ENCODE measurements at regions not wholly inside any gene's neighbourhood (a gene's known extent, or its start where the extent isn't known, plus 50 kb on each side); places are given as distances from the start of the nearest gene placed in this dataset.
"Not testable (repeated sequence)": the region's sequence is repeated elsewhere in the genome, so short reads cannot be mapped to it uniquely, and the experiment has no call there.

DNA sequence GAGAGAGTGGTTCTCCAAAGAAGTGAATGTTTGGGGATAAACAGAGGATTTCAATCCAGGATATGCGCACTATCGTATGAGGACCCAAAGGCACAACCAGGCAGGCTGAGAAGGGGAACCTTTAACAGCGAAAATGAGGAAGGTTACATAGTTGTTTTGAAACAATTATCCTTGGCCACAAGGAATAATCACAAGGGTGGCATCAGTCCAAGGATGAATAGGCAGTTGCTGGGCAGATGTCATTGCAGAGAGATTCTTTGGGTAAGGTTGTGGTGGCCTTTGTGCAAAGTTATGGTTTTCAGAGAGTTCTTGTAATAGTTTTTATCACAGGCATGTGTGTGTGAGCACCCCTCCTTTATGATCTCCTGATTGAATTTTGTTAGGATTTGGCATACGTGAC, 58.9 kb upstream of the NBPF20 start:
- DNase-seq (ENCODE audit: low read depth, low spot score); FAIRE-seq; H3K4me2 ChIP-seq (ENCODE audit: control insufficient read depth, extremely low read depth, insufficient read depth, low read depth, low read length); H3K9ac ChIP-seq (ENCODE audit: control insufficient read depth, extremely low read depth, insufficient read depth, low read length); H3K27ac ChIP-seq (ENCODE audit: control insufficient read depth, insufficient read depth, low read length); H3K79me2 ChIP-seq (ENCODE audit: control insufficient read depth, insufficient read depth, low read length); H3K36me3 ChIP-seq (ENCODE audit: control insufficient read depth in 2 of 2, extremely low read depth in 1 of 2, insufficient read depth in 2 of 2, low read length in 2 of 2); H4K20me1 ChIP-seq (ENCODE audit: control insufficient read depth, extremely low read depth, insufficient read depth, low read length); H3K4me1 ChIP-seq (ENCODE audit: control insufficient read depth, extremely low read depth, insufficient read depth, low read length); H3K4me3 ChIP-seq (ENCODE audit: control insufficient read depth in 2 of 3, extremely low read depth in 1 of 3, insufficient read depth in 2 of 3, low read depth in 1 of 3, low read length in 3 of 3); dilution Hi-C loops (cut with MboI; ENCODE audit: extremely low pct_ligation_motif_present, low sequenced_read_pairs); H2AFZ ChIP-seq (ENCODE audit: control insufficient read depth, low read length); H3K9me3 ChIP-seq (ENCODE audit: control insufficient read depth, low read depth, low read length); H3K9me1 ChIP-seq (ENCODE audit: control insufficient read depth, extremely low read depth, insufficient read depth, low read length); H3K27me3 ChIP-seq (ENCODE audit: control insufficient read depth, extremely low read depth, insufficient read depth, low read length): not testable (repeated sequence)

- H3K36me3 ChIP-seq (ENCODE audit: control insufficient read depth in 2 of 2, extremely low read depth in 1 of 2, insufficient read depth in 2 of 2, low read length in 2 of 2); H3K9ac ChIP-seq (ENCODE audit: control insufficient read depth, extremely low read depth, insufficient read depth, low read length); dilution Hi-C loops (cut with MboI; ENCODE audit: extremely low pct_ligation_motif_present, low sequenced_read_pairs); H3K27ac ChIP-seq (ENCODE audit: control insufficient read depth, insufficient read depth, low read length); H3K9me1 ChIP-seq (ENCODE audit: control insufficient read depth, extremely low read depth, insufficient read depth, low read length); H3K4me2 ChIP-seq (ENCODE audit: control insufficient read depth, extremely low read depth, insufficient read depth, low read depth, low read length); H4K20me1 ChIP-seq (ENCODE audit: control insufficient read depth, extremely low read depth, insufficient read depth, low read length); H2AFZ ChIP-seq (ENCODE audit: control insufficient read depth, low read length); H3K9me3 ChIP-seq (ENCODE audit: control insufficient read depth, low read depth, low read length); FAIRE-seq; H3K4me3 ChIP-seq (ENCODE audit: control insufficient read depth in 2 of 3, extremely low read depth in 1 of 3, insufficient read depth in 2 of 3, low read depth in 1 of 3, low read length in 3 of 3); H3K27me3 ChIP-seq (ENCODE audit: control insufficient read depth, extremely low read depth, insufficient read depth, low read length); H3K4me1 ChIP-seq (ENCODE audit: control insufficient read depth, extremely low read depth, insufficient read depth, low read length); H3K79me2 ChIP-seq (ENCODE audit: control insufficient read depth, insufficient read depth, low read length); DNase-seq (ENCODE audit: low read depth, low spot score): not testable (repeated sequence)
These were observed 56.9 kb upstream of the NBPF20 start for GRCh38 chr1:145482214-145482860.

GRCh38 chr1:145475962-145476361, 50.6 kb upstream of the NBPF20 start:
- H3K27ac ChIP-seq (ENCODE audit: control insufficient read depth, insufficient read depth, low read length); FAIRE-seq; H3K36me3 ChIP-seq (ENCODE audit: control insufficient read depth in 2 of 2, extremely low read depth in 1 of 2, insufficient read depth in 2 of 2, low read length in 2 of 2); DNase-seq (ENCODE audit: low read depth, low spot score); H2AFZ ChIP-seq (ENCODE audit: control insufficient read depth, low read length); H4K20me1 ChIP-seq (ENCODE audit: control insufficient read depth, extremely low read depth, insufficient read depth, low read length); H3K27me3 ChIP-seq (ENCODE audit: control insufficient read depth, extremely low read depth, insufficient read depth, low read length); H3K9me3 ChIP-seq (ENCODE audit: control insufficient read depth, low read depth, low read length); H3K79me2 ChIP-seq (ENCODE audit: control insufficient read depth, insufficient read depth, low read length); H3K9me1 ChIP-seq (ENCODE audit: control insufficient read depth, extremely low read depth, insufficient read depth, low read length); H3K9ac ChIP-seq (ENCODE audit: control insufficient read depth, extremely low read depth, insufficient read depth, low read length); H3K4me1 ChIP-seq (ENCODE audit: control insufficient read depth, extremely low read depth, insufficient read depth, low read length); dilution Hi-C loops (cut with MboI; ENCODE audit: extremely low pct_ligation_motif_present, low sequenced_read_pairs): not testable (repeated sequence)
- H3K4me3 ChIP-seq (ENCODE audit: control insufficient read depth in 2 of 3, extremely low read depth in 1 of 3, insufficient read depth in 2 of 3, low read depth in 1 of 3, low read length in 3 of 3): peak overlapping the region in 2 of 3 experiments; percentile 7 to 32
- H3K4me2 ChIP-seq (ENCODE audit: control insufficient read depth, extremely low read depth, insufficient read depth, low read depth, low read length): peak overlapping the region; percentile 37

DNA sequence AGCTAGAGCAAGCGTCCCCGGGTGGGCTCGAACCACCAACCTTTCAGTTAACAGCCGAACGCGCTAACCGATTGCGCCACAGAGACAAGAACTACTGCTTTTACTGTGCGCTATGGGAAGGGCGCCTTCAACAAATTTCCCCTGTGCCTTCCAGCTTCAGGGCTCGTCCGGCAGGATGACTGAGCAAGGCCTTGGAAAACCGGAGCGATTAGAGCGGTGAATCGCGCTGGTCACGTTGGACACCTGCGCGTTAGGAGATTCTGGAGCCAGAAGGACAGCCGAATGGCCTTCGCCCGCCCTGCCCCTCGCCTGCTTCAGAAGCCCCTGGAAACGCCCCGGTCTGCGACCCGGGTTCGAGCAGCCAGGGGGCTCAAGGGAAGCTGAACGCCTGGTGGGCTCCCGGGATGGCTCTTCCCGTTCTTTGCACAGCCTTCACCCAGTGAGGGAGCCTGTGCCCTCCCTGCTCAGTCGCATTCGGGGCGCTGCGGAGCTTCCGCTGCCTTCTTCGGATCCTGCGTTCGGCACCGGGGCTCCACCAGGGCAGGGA, 50.0 kb upstream of the NBPF20 start:
- H3K9me3 ChIP-seq (ENCODE audit: control insufficient read depth, low read depth, low read length); H3K79me2 ChIP-seq (ENCODE audit: control insufficient read depth, insufficient read depth, low read length); dilution Hi-C loops (cut with MboI; ENCODE audit: extremely low pct_ligation_motif_present, low sequenced_read_pairs); H3K4me1 ChIP-seq (ENCODE audit: control insufficient read depth, extremely low read depth, insufficient read depth, low read length); H3K9me1 ChIP-seq (ENCODE audit: control insufficient read depth, extremely low read depth, insufficient read depth, low read length); FAIRE-seq; H3K36me3 ChIP-seq (ENCODE audit: control insufficient read depth in 2 of 2, extremely low read depth in 1 of 2, insufficient read depth in 2 of 2, low read length in 2 of 2); H3K4me2 ChIP-seq (ENCODE audit: control insufficient read depth, extremely low read depth, insufficient read depth, low read depth, low read length); H4K20me1 ChIP-seq (ENCODE audit: control insufficient read depth, extremely low read depth, insufficient read depth, low read length); H3K9ac ChIP-seq (ENCODE audit: control insufficient read depth, extremely low read depth, insufficient read depth, low read length); H3K27ac ChIP-seq (ENCODE audit: control insufficient read depth, insufficient read depth, low read length); H3K27me3 ChIP-seq (ENCODE audit: control insufficient read depth, extremely low read depth, insufficient read depth, low read length); H2AFZ ChIP-seq (ENCODE audit: control insufficient read depth, low read length); DNase-seq (ENCODE audit: low read depth, low spot score): not testable (repeated sequence)
- H3K4me3 ChIP-seq (ENCODE audit: control insufficient read depth in 2 of 3, extremely low read depth in 1 of 3, insufficient read depth in 2 of 3, low read depth in 1 of 3, low read length in 3 of 3): peak overlapping the region; percentile 7 to 32 (median 32)
